ENCODE measurements at regions not wholly inside any gene's neighbourhood (a gene's known extent, or its start where the extent isn't known, plus 50 kb on each side); places are given as distances from the start of the nearest gene placed in this dataset.
"Not testable (repeated sequence)": the region's sequence is repeated elsewhere in the genome, so short reads cannot be mapped to it uniquely, and the experiment has no call there.

- DNase-seq: no peak
These were observed 106.0 kb downstream of the ENC1 start for GRCh38 chr5:74534397-74535129.

- DNase-seq: no peak
These were observed 110.0 kb downstream of the ENC1 start for GRCh38 chr5:74530326-74531050.

- no peak for DNase-seq
These were observed 111.4 kb downstream of the ENC1 start for GRCh38 chr5:74529101-74529500.

GRCh38 chr5:74526111-74526510 is 114.4 kb downstream of the ENC1 start:
- no peak for DNase-seq

GRCh38 chr5:74524767-74525166 is 115.8 kb downstream of the ENC1 start:
- DNase-seq: not testable (repeated sequence)

- DNase-seq: not testable (repeated sequence)
These were observed 116.8 kb downstream of the ENC1 start for GRCh38 chr5:74523698-74524097.

- not testable (repeated sequence) for DNase-seq
These were observed 117.7 kb downstream of the ENC1 start for GRCh38 chr5:74522838-74523237.

GRCh38 chr5:74521401-74521800 is 119.1 kb downstream of the ENC1 start:
- DNase-seq: no peak

GRCh38 chr5:74519679-74520078 is 120.8 kb downstream of the ENC1 start:
- no peak for DNase-seq

- no peak for DNase-seq
These were observed 121.4 kb downstream of the ENC1 start for GRCh38 chr5:74519161-74519571.

- no peak for DNase-seq
These were observed 122.8 kb downstream of the ENC1 start for GRCh38 chr5:74517700-74518099.

- no peak for DNase-seq
These were observed 124.3 kb downstream of the ENC1 start for GRCh38 chr5:74516211-74516636.

GRCh38 chr5:74514888-74515551 is 125.5 kb downstream of the ENC1 start:
- no peak for DNase-seq

GRCh38 chr5:74511770-74512169 is 128.8 kb downstream of the ENC1 start:
- not testable (repeated sequence) for DNase-seq

- DNase-seq: no peak
These were observed 130.0 kb downstream of the ENC1 start for GRCh38 chr5:74510476-74511075.

GRCh38 chr5:74507370-74508005 is 133.0 kb downstream of the ENC1 start:
- DNase-seq: no peak

- DNase-seq: no peak
These were observed 134.4 kb downstream of the ENC1 start for GRCh38 chr5:74506119-74506518.

- DNase-seq: no peak
These were observed 136.1 kb downstream of the ENC1 start for GRCh38 chr5:74504463-74504862.

- DNase-seq: no peak
These were observed 138.0 kb downstream of the ENC1 start for GRCh38 chr5:74502479-74502950.

- no peak for DNase-seq
These were observed 138.7 kb downstream of the ENC1 start for GRCh38 chr5:74501674-74502478.

GRCh38 chr5:74500110-74500917 is 140.2 kb downstream of the ENC1 start:
- no peak for DNase-seq
